Fibroblast of lung (primary cell): ENCODE measurements at regions not wholly inside any gene's neighbourhood (a gene's known extent, or its start where the extent isn't known, plus 50 kb on each side); places are given as distances from the start of the nearest gene placed in this dataset.

Experiments used
- CTCF ChIP-seq, 2 donors: IDR thresholded peaks in 1 of 2; conservative IDR thresholded peaks in 1 of 2; 1 replicate in 1 of 2; 2 replicates in 1 of 2; pipeline ENCODE4 v1.5.1; 2011 to 2012; ENCODE audit warnings: low read length in 2 of 2, control low read depth in 1 of 2, inconsistent platforms in 1 of 2, low read depth in 1 of 2, mild to moderate bottlenecking in 1 of 2
- EZH2 ChIP-seq: IDR thresholded peaks from 2 replicates; pipeline ENCODE4 v1.5.1; 2012; ENCODE audit warnings: low read length, control low read depth, mild to moderate bottlenecking; ENCODE audit errors: missing control alignments

- TF ChIP-seq CTCF (conservative IDR thresholded peaks at IDR 0.05 in 1 of 2, IDR thresholded peaks at IDR 0.05 in 1 of 2; ENCODE audit: low read depth in 1 of 2, low read length in 2 of 2), result no peak
- no peak for TF ChIP-seq EZH2
Observed at GRCh38 chr1:212213784-212214183, 71.4 kb upstream of the PPP2R5A start.
